ENCODE measurements at regions not wholly inside any gene's neighbourhood (a gene's known extent, or its start where the extent isn't known, plus 50 kb on each side); places are given as distances from the start of the nearest gene placed in this dataset.

- TF ChIP-seq POLR2AphosphoS5 (IDR thresholded peaks at IDR 0.05) (no peak), CTCF (IDR thresholded peaks at IDR 0.05) (no peak)
Measured at GRCh38 chr5:174425271-174425963, 299.0 kb upstream of the MSX2 start.
